ENCODE measurements at regions not wholly inside any gene's neighbourhood (a gene's known extent, or its start where the extent isn't known, plus 50 kb on each side); places are given as distances from the start of the nearest gene placed in this dataset.
"Not testable (repeated sequence)": the region's sequence is repeated elsewhere in the genome, so short reads cannot be mapped to it uniquely, and the experiment has no call there.

DNA sequence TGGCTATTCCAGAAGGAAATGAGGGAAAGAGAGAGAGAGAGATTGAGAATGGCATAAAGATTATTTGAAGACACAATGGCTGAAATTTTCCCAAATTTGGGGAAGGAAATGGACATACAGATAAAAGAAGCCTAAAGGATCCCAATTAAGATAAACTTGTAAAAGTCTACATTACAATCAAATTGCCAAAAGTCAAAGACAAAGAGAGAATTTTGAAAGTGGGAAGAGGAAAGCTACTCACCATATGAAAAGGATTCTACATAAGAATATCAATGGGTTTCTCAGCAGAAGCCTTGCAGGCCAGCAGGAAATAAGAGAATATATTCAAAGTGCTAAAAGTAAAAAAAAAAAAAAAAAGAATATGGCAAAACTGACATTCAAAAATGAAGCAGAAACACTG, 233.0 kb upstream of the NFIA start:
- no peak for DNase-seq

GRCh38 chr1:60848583-60849188, 233.7 kb upstream of the NFIA start:
- DNase-seq = no peak

DNA sequence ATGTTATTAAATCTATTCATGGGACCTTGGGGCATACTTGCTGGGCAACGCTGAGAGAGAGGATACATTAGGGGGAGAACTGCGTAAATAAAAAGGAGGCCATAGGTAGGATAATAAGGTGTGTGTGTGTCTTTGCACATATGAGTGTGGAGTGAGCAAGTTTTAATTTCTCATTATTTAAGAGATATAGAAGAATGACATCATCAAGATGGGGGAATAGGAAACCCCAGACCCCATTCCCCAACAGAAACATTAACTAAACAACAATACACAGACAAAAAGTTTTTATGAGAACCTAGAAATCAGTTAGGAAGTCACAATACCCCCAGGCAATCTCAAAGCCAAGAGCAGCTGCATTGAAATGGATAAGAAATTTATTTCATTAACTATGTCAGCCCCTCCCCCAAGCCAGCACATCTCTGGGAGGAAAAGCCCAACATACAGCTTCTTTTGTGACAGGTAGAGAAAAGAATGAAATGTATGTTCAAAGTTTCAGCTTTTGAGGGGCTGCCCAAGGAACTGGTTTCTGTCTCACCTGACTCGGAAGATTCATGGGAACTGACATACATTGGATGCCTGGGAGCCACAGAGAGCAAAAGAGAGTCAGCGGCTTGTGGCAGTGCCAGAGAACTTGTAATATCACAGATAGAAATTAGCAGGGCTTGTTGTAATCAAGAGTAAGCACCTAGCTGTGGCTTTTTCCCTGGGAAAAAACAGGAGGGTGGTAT, 234.3 kb upstream of the NFIA start:
- DNase-seq = no peak

DNA sequence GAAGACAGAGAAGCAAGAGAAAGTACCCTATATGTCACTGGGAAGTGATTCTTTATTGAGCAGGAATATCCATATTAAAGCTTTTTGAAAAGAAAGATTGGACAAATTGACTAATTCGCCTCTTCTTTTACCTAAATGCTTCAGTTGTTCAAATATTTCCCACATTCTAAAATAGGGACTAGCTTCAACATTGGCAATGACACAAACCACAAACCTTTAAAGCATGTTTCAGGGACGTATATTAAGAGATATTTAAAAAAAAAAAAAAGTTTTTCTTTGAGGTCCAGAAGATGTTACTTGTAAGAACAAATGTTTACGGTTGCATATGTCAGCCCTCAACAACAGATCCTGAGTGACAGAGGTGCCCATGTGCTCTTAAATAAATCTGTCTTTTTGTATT, 235.0 kb upstream of the NFIA start:
- DNase-seq = no peak

GRCh38 chr1:60845659-60846058, 236.7 kb upstream of the NFIA start:
- DNase-seq = not testable (repeated sequence)

DNA sequence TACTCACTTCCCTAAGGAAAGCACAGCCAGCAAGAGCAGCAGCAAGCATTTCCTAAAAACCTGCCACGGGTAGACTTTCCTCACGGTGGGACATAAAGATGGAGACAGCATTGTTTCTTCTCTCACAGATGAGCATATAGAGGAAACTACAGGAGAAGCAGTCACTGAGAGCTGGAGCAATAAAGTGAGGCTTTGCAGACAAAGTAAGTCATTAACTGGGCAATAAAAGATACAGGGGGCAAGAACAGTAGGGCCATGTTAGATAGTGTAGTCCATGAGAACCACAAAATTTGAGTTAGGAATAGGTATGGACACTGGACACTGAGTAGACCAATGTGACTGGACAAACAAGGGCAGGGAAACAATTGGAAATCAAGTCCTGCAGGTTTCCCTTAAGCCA, 240.1 kb upstream of the NFIA start:
- DNase-seq = no peak

DNA sequence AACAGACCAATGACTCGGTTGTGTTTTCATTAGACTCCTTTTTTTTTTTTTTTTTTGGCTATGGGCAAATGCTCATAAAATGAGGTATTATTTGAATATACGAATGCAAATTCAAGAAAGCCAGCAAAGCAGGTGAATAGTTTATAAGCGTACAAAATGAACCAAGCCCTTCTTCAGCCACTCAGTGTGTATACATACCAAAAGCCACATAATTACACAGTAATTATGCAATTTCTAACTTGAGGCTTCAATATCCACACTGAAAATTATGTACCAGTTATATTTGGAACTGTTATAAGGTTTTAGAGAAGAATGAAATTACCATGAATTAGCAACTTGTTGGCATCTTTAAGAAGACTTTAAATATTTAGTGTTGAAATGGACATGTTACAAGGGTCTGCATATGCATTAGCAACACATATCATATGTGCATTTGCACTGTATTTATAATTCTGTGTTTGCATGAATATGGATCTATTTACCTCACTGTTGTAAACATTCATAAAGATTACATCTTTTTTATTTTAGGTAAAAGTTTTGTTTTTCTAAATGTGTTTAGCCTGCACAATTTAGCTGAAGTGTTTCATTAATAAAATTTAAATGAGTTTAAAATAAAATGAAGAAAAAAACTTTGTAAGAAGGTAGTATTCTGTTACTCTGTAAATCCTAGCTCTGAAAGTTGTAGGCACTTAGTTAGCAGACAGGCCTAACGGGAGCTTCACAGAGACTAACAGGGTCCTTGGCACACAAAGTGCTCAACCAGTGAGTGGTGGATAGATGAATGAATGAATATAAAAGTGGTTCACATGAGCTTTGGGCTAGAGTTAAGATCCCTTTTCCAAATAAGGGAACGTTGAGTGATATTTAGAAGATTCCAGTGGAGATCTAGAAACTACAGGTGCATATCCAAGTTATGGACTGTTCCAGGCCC, 241.0 kb upstream of the NFIA start:
- no peak for DNase-seq

DNA sequence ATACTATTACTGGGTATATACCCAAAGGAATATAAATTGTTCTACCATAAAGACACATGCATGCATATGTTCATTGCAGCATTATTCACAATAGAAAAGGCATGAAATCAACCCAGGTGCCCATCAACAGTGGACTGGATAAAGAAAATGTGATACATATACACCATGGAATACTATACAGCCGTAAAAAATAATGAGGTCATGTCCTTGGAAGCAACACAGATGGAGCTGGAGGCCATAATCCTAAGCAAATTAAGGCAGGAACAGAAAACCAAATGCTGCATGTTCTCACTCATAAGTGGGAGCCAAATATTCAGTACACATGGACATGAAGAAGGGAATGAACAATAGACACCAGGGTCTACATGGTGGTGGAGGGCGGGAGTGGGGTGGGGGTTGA, 241.9 kb upstream of the NFIA start:
- not testable (repeated sequence) for DNase-seq

- DNase-seq = no peak
Observed at GRCh38 chr1:60835649-60836048, 246.7 kb upstream of the NFIA start.

GRCh38 chr1:60833173-60833572, 249.2 kb upstream of the NFIA start:
- DNase-seq = no peak

DNA sequence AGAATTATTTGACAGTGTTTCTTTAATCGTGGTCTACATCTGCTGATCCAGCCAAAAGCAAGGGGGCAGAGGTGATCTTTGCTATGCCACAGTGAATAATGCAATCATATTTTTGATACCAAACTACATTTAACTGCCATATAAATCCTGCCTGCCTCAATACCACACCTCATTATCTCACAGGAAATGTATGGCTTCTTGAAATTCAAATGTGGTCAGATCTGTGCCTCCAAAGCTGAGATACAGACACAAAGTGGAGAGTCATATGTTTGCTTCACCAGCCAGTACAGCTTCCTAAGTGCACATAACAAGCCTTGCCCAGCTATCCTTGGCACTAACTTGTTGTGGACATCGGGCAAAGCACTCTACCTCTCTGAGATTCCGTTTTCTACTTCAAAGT, 250.0 kb upstream of the NFIA start:
- no peak for DNase-seq

GRCh38 chr1:60831780-60832179, 250.6 kb upstream of the NFIA start:
- DNase-seq = no peak

- no peak for DNase-seq
Observed at GRCh38 chr1:60828944-60829343, 253.4 kb upstream of the NFIA start.

DNA sequence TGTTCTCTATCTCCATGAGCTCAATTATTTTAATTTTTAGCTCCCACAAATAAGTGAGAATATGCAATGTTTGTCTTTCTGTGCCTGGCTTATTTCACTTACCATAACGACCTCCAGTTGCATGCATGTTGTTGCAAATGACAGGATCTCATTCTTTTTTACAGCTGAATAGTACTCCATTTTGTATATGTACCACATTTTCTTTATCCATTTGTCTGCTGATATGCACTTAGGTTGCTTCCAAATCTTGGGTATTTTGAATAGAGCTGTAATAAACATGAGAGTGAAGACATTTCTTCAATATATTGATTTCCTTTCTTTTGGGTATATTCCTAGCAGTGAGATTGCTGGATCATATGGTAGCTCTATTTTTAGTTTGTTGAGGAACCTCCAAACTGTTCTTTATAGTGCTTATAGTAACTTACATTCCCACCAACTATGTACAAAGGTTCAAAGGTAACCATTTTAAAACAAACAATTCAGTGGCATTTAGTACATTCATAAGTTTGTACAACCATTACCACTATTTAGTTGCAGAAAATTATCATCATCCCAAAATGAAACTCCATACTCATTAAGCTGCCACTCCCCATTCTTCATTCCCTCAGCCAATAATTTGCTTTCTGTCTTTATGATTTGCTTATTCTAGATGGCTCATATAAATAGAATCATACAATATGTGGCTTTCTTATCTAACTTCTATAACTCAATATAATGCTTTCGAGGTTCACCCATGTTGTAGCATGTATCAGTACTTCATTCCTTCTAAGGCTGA, 255.9 kb upstream of the NFIA start:
- no peak for DNase-seq

GRCh38 chr1:60825593-60825992, 256.8 kb upstream of the NFIA start:
- no peak for DNase-seq

DNA sequence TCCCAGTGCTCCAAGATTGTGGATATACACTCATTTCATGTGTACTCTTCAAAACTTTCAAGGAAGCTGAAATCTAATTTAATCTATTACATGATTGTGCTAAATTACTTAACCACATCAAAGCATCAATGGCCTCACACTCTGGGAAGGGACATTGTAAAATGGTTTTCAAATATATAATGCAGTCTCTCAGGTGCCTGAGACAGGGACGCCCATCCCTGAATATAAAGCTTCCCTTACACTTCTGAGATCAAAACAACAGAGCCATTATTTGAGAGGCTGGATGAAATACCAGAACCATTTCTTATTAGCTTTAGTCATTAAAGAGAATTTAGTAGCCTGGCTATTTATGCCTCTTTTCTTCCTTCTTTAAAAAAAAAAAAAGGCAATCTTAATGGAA, 259.2 kb upstream of the NFIA start:
- no peak for DNase-seq

GRCh38 chr1:60822252-60822651, 260.1 kb upstream of the NFIA start:
- DNase-seq = no peak

- DNase-seq = no peak
Observed at GRCh38 chr1:60821156-60821555, 261.2 kb upstream of the NFIA start.

DNA sequence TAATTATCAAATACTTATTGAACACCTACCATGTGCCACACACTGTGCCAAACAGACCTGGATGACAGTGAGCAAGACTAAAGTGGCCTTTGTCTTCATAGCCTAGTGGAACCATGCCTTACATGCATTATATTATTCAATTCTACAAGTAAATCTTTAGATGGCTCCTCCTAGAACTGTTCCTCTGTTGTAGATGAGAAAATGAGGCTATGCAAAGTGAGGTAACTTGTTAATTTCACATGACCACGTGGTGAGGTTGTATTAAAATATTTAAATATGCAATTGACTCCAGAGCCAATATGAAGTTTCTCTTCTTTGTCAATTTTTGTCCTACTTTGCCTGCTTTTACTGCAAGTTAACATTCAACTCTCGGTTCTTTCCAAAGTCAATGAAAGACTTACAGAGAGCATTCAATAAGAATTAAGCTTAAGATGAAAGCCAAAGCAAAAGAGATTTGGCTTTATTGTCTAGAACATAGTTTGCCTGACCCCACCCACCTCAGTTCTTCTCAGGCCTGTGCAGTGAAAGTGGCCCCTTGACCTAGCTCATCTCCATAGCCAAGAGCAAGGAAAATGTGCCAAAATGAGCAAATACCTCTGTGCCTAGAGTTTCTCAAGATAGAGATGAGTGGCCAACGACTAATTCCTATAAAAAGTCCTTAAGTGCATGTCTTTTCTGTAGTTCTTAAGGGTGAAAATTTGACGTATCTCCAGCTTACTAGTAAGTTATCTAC, 263.2 kb upstream of the NFIA start:
- DNase-seq = no peak

- no peak for DNase-seq
Observed at GRCh38 chr1:60813071-60813470, 269.3 kb upstream of the NFIA start.

DNA sequence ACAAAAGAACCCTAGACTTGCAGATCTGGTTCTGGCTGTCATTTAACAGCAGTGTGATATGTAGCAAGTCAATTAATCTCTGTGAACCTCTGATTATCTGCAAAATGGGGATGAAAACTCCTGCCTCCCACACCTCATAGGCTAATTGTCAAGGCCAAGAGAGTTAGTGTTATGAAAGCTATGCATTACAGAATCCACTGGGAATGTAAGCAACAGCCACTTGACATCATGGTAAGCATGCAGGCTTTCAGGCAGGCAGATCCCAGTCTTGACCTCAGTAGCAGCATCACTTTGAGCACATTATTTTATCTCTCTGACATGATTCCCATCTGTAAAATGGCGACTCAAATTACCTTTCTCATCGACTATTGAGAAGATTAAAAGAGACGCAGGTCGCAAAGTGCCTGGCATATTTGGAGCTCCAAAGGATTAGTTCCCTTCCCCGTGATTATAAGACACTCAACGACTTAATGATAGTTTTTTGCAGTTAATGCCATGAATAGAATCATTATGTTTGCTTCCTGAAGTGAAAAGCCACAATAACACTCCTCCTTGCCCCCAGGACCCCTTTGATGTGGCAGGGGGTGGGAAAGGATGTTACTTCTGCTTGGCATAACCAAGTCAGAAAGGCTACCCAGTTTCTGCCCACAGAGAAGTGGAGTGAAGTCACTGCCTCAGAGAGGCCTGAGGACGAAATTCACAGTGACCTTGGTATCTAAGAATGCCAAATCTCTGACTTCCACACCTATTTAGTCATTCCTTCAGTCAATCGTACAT, 273.0 kb upstream of the NFIA start:
- DNase-seq = no peak
